COR-L47 (cell line): ENCODE measurements at regions not wholly inside any gene's neighbourhood (a gene's known extent, or its start where the extent isn't known, plus 50 kb on each side); places are given as distances from the start of the nearest gene placed in this dataset.
"Not testable (repeated sequence)": the region's sequence is repeated elsewhere in the genome, so short reads cannot be mapped to it uniquely, and the experiment has no call there.

ENCODE experiments used
- DNase-seq: peaks from one replicate; lab custom pipeline; 2025; lab: John Stamatoyannopoulos, UW

GRCh38 chr4:91997045-91997444, 306.7 kb upstream of the GRID2 start:
- no peak for DNase-seq

DNA sequence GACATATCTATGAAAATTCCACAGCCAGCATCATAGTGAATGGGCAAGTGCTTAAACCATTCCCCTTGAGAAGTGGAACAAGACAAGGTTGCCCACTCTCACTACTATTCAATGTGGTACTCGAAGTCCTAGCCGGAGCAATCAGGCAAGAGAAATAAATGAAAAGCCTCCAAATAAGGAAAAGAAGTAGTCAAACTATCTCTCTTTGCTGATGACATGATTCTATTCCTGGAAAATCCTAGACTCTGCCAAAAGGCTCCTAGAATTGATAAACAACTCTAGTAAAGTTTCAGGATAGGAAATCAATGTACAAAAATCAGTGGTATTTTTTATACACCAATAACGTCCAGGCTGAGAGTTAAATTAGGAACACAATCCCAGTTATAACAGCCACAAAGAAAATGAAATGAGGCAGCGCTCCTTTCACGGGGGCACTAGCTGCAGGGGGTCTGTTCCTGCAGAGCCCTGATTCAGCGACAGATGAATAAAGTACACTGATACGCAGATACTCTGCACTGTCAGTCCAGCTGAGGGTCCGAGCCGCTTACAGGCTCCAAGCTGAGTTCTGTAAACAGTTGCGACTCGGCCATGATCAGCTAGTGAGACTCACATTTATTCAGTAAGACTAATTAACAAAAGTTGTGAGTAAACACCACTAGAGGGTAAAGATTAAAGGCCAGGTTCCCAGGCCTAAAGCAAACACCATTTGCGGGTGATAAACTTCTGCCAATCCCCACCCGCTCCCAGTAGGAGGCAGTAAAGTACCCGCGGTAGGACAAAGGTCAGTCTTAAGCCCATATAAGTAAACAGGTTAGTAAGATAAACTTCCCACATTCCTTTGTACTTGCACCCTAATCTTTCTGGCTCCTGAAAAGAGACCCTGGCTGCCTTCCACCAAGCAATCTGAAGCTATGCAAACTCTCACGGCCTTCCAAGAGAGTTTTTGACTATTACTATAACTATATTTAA, 290.6 kb upstream of the GRID2 start:
- DNase-seq: no peak

DNA sequence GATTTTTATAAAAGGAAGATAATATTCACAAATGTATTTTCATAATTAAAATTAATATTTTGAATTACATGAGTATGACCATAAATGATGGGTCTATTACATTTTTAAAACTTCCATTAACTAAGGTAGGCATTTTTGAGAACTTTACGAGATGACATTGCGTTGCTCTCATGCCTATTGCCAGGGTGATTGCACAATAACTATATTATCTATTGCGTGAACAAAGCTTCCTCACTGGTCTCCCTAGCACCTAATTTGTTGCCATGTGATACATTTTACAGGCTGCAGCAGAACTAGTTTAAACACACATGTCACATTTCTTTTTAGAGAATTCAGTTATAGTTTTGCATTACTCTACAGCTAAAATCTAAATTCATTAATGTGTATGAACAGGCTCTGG, 289.7 kb upstream of the GRID2 start:
- DNase-seq: no peak

DNA sequence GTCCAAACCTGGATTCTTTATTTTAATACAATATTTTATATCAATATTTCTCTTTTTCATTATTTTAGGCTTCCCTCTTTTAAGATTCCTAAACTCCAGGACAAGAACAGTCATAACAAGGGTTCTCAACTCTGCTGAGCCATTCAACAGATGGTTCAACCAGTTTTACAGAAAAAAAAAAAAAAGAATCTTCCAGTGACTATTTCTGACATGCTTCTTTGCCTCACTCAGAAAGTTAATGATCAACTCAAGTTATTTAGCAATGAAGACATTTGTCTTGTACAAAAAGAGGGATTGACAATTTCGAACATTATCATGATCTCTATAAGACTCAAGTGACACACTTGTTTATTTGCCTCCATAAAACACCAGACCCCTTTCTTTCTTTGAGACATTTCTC, 282.6 kb upstream of the GRID2 start:
- DNase-seq: no peak

DNA sequence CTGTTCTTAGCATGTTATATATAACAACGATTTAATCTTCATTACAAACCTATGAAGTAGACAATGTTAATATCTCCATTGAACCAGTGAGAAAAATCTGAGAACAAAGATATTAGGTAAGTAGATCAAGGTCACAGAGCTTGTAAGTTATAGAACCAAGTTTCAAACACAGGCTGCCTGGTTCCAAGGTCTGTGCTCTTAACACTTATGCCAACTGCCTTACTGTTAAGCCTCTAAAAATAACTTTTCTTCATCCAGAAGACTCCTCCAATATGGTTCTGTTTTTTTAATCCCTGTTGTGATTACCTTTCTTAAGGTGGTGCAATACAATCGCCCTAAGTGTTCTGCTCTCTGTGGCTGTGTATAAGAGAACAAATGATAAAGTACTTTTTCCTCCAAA, 282.0 kb upstream of the GRID2 start:
- DNase-seq: no peak

GRCh38 chr4:92028830-92029229, 274.9 kb upstream of the GRID2 start:
- DNase-seq: not testable (repeated sequence)

DNA sequence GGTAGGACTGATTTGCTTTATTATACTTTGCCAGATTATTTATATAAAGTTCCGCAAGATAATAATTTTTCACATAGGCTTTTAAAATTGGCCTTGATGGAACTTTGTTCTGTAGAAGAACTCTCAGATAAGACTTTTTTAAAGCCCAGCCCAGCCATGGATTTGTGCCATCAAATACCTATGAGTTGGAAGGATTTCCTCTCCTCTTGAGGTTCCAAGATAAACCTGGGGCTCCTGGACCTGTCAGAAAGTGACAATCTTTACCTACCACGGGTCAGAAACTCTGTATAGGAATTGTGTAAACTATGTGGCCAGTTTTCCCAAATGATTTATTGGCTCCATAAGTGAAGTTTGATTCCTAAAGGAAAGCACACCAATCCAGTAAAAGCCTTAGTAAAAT, 271.9 kb upstream of the GRID2 start:
- no peak for DNase-seq

DNA sequence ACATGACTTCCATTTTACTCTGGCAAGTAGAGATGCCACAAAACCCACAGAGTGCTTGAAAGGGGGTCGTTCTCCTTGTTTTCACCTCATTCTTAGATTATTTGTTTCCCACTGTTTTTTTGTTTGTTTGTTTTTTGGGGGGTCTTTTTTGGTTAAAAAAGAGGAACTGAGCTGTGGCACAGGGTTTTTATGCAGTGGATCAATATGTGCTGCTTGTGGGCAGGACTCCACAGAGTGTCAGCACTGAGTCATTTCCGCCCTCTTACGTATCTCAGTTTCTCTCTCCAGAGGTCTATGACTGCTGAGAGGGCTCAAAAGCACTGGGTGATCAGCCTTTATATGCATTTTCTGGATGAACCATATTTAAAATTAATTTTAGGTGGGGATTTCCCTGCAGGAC, 268.1 kb upstream of the GRID2 start:
- DNase-seq: no peak

GRCh38 chr4:92045718-92046117, 258.0 kb upstream of the GRID2 start:
- DNase-seq: no peak

DNA sequence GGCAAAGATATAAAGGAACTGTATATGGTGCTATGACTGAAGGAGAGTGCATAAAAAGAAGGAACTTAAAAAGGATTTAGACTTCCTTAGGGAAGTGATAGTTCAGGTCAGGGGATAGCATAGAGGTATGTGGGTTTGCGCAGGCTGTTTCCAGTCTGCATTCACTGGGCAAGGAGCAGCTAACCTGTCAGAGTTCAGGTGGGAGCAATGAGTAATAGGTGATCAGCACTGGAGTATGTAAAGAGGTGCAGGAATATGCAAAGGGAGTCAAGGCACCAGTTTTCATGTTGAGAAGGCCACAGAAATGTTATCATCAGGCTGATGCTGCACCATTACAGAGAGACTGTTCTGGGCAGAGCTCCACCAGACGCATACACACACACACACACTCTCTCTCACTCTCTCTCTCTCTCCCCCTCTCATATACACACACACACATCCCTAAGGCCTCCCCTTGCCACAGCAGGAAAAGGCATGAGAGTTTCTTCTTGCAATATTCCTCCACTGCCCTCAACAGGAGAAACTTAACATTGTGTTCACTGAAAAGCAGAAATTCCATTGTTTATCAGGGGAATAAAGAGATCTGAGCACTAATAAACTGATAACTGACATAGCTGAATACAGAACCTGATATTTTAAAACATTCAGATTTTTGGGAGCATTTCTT, 256.4 kb upstream of the GRID2 start:
- DNase-seq: peak; percentile 36

DNA sequence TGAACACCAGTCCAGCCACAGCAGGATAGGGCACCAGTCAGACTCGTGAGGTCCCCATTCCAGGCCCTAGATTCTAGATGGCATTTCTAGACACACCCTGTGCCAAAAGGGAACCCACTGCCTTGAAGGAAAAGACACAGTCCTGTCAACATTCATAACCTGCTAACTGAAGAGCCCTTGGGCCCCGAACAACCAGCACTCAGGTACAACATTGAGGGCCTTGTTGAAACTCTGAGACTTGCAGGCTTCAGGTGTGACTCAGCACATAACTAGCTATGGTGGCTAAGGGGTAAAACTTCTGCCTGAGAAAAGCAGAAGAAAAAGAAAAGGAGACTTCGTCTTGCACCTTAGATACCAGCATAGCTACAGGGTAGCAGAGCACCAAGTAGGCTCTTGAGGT, 252.9 kb upstream of the GRID2 start:
- DNase-seq: no peak

- DNase-seq: peak; percentile 51
Measured at GRCh38 chr4:92059615-92060014, 244.2 kb upstream of the GRID2 start.

- DNase-seq: peak; percentile 26
Measured at GRCh38 chr4:92060333-92060732, 243.4 kb upstream of the GRID2 start.

GRCh38 chr4:92064574-92064973, 239.2 kb upstream of the GRID2 start:
- DNase-seq: no peak

GRCh38 chr4:92066485-92066884, 237.3 kb upstream of the GRID2 start:
- DNase-seq: no peak

GRCh38 chr4:92071587-92071986, 232.2 kb upstream of the GRID2 start:
- DNase-seq: no peak

- DNase-seq: no peak
Measured at GRCh38 chr4:92074839-92075238, 228.9 kb upstream of the GRID2 start.

DNA sequence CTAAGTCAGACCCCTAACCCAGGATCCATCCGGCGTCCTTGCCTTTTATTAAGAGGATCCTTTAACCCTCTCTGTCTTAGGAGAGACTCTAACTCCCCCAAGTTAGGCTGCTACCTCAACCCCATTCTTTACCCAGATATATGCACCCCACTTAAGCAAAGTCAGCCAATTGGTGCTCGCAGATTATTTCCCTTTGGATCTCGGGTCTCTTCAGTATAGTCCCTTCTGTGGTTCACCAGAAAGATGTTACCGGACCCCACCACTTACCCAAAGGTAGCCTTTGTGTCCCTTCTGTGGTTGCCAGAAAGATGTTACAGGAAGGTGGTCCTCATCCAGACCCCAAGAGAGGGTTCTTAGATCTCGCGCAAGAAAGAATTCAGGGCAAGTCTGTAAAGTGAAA, 212.9 kb upstream of the GRID2 start:
- no peak for DNase-seq

GRCh38 chr4:92091335-92091734, 212.4 kb upstream of the GRID2 start:
- DNase-seq: no peak

- no peak for DNase-seq
Measured at GRCh38 chr4:92099861-92100260, 203.9 kb upstream of the GRID2 start.

GRCh38 chr4:92100975-92101374, 202.8 kb upstream of the GRID2 start:
- peak; percentile 64 for DNase-seq

- no peak for DNase-seq
Measured at GRCh38 chr4:92101737-92102172, 202.0 kb upstream of the GRID2 start.

GRCh38 chr4:92104506-92104905, 199.3 kb upstream of the GRID2 start:
- no peak for DNase-seq
